ENCODE measurements at regions not wholly inside any gene's neighbourhood (a gene's known extent, or its start where the extent isn't known, plus 50 kb on each side); places are given as distances from the start of the nearest gene placed in this dataset.

GRCh38 chr4:83204731-83205130 lies 79.9 kb downstream of the COQ2 start:
- TF ChIP-seq FOS (IDR thresholded peaks at IDR 0.05; ENCODE audit: borderline replicate concordance, insufficient read depth, low read length) (no peak), CTCF (IDR thresholded peaks at IDR 0.05; ENCODE audit: extremely low read depth in 1 of 2, insufficient read depth in 1 of 2, low read depth in 1 of 2, low read length in 2 of 2) (no peak), POLR2A (IDR thresholded peaks at IDR 0.05; ENCODE audit: low read depth, low read length) (no peak), EZH2 (IDR thresholded peaks at IDR 0.05; ENCODE audit: borderline replicate concordance, low read depth, low read length, severe bottlenecking) (no peak), MYC (IDR thresholded peaks at IDR 0.05; ENCODE audit: low read depth, low read length) (no peak), POLR2AphosphoS5 (IDR thresholded peaks at IDR 0.05; ENCODE audit: insufficient read depth, low read depth, low read length) (no peak), MAX (IDR thresholded peaks at IDR 0.05; ENCODE audit: insufficient read depth, insufficient read length) (no peak), JUN (IDR thresholded peaks at IDR 0.05; ENCODE audit: borderline replicate concordance, insufficient read depth, insufficient read length, low read depth) (no peak), GATA2 (IDR thresholded peaks at IDR 0.05; ENCODE audit: insufficient read depth, insufficient read length, low read depth, low read length) (no peak)
